SHP77 treated with DMSO at 0.1 percent for 48 hours (cell line): ENCODE measurements at regions not wholly inside any gene's neighbourhood (a gene's known extent, or its start where the extent isn't known, plus 50 kb on each side); places are given as distances from the start of the nearest gene placed in this dataset.
"Not testable (repeated sequence)": the region's sequence is repeated elsewhere in the genome, so short reads cannot be mapped to it uniquely, and the experiment has no call there.

Experiments used
- DNase-seq: peaks from one replicate; lab custom pipeline; 2025; lab: John Stamatoyannopoulos, UW

DNA sequence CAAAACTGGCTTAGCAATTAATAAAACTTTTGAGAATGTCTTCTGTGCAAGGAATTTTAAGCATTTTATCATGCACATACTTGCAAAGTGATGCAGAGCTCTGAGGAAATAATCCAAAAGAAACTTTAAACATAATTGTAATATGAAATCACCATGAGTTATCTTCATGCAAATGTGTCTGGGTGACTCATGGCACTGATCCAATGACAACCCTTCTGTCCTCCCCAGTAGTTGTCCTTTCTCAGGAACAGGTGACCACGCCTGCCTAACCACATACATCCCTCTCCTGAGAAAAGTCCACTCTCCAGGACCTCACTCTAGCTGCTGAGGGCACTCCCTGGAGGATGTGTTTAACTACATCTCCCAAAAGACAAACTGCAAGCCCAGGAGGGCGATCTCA lies 530.6 kb upstream of the IL12A start:
- no peak for DNase-seq

DNA sequence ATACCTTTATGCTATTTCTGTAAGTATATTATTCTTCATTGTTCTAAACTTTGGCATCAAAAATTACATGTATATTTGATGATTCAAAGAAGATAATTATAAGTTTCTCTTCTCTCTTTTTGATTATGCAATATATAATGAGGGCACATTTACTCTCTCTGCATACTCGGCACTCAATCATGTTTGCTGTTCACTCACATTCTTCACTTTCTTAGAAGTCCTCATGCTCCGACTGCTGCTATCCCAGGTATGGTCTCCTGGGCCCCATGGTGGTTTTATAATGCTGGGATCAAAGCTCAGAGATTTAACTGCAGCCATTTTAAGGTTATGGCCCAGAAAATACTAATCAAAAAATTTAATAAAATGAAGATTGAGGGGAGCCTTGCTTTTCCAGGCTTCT lies 529.7 kb upstream of the IL12A start:
- no peak for DNase-seq

DNA sequence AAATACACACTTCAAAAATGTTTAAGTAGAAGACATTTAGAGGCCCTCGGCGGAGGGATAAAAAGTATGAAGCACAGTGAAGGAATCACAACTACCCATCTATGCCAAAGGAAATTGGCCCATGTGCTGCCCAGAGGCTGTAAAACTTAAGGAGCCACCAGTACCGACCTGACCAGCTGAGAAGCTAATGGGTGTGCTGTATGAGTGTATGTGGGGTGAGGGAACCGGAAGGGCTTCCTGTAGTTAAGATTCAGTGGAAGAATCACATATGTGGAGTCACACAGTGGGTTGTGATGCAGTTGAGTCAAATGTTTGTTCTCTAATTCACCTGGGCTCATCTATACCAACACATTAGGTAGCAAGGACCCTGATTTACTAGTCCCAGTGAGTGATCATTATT lies 516.0 kb upstream of the IL12A start:
- DNase-seq, result no peak

DNA sequence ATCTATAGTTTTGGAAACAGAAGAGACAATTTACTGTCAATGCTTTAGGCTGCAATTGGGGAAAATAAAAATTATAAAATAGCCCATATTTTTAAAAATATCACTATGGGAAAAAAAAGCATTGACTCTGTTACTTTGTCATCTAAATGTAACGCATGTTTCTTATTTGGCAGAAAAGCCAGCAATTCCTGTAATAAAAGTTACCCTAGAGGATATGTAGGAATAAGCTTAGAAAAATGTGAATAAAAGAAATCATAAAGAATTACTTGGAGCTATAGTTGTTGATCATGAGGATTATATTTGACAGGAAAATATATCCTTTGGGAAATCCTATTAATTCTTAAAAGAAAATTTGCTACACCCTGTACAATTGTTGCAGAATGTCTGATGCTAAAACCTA lies 515.4 kb upstream of the IL12A start:
- DNase-seq, result no peak

DNA sequence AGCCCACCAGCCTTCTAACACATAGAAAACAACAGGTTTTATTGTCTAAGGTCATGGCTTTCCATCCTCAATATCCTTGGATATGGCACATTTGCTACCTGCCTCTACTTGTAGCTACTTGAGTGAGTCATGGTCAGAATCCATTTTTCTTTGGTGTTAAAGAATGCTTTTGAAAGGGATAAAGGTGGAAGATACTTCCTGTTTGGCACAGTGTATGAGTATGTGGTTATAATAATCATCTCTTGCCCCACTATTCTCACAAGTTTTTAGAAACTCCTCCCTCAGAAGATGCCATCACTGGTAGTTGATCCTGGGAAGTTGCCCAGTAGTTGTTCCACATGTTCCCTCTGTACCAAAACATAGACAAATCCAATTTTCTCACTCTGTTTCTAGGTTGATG lies 508.6 kb upstream of the IL12A start:
- DNase-seq, result no peak

DNA sequence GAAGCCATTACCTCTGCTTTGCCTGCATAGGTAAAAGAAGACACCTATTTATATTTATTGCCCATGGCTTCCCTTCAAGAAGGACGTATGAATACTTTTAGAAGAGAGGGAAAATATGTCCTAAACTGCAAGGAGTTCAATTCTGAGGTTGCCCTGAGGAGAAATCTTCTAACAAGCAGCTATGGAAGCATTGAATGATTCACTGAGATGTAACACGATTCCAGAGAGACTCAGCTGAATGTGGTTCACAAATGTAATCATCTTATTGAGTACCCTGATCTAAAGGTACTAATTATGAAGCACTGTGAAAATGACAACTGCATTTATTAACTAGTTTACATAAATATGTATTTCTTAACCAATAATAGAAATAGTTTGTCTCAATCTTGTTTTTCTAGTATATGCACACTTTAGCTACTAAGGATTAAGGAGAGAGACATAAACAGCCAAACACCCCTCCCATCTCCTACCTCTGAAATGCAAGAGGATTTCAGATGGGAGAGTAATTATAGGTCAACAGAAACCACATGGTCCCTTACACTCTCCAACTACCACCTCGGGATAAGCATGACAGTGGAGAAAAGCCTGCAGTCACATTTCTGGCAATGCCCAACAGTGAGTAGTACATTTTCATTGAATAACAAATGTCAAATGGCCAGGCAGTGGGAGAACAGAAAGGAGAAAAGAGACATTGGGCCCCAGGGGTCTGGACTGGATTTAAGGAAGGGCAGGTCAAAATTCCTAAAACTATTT lies 506.2 kb upstream of the IL12A start:
- no peak for DNase-seq

DNA sequence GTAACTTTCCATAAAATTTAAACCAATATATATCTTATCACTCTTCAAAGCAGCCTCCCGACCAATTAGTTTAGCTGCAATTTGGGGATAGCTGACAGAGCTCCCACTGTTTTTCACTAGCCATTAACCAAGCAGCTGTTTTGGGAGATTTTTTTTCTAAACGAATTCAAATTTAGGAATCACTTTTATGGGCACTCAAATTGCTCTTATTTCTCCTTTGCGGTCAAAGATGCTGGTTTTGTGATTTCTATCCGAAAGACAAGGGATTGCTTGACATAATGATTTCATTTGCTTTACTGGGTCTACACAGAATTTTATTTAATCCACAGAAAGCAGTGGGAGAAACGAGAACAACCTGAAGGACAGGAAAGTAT lies 505.7 kb upstream of the IL12A start:
- DNase-seq, result no peak

DNA sequence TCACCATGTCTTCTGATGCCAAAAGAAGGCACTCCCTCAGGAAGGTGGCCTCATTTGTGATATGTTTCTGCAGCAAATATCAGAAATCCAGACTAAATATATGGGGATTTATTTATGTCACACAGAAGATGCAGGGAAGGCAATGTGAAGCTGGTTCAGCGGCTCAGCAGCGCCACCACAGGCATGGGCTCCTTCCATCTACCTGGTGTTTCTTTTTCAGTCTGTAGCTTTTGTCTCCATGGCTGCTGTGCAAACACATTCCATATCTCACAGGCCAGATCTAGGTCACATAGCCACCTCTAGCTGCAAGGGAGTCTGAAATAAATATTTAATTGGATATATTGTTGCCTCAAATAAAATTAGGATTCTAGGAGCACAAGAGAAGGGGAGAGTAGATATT lies 502.1 kb upstream of the IL12A start:
- no peak for DNase-seq

DNA sequence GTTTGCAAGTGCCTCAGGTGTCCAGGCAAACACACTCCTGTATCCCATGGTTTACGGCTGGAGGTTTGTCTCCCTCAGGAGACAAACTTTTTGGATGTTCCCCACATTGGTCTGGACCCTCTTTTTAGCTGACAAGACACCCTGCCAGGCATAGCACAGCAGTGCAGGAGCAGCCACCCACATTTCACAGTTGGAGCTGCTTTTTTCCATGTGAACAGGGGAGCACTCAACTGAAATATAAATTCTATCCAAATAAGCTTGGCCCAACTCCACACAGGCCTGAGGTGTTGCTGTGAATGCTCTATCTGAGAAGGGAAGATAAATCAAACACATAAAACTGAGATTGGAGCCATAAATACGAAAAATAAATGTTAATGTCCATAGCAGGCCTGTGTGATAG lies 501.3 kb upstream of the IL12A start:
- no peak for DNase-seq

DNA sequence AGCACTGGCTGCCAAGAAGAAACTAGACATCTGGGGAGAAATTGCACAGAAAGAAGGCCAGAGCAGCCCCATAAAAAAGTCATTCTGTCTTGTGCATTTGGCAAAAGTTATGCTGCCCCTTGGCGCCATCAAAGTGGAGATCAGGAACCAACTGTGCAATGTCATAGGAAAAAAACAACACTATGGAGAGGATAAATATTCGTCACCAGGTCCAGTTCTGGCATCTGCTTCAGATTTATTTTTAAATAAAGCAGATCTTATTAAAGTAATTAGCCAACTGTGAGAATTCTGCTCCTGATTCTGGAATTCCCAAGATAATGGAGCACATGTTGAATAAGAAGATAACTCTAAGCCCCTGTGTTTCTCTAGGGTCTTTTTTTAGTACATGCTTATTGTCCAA lies 500.0 kb upstream of the IL12A start:
- DNase-seq, result no peak

DNA sequence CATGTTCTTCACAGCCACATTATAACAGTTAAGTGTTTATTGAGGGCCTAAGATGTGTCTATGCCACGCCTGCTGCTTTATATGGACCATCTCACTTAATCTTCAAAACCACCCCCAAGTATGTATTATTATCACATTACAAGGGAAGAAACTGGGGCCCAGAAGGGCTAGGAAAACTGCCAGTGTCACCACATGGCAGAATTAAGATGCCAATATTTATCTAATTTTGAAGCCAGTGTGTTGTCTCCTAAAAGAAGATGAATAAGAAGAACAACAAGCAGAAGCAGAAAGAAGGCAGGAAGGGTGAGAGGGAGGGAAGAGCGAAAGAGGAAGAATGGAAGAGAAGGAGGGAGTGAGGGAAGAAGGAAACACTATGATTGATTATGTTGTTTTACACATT lies 491.3 kb upstream of the IL12A start:
- DNase-seq, result no peak

DNA sequence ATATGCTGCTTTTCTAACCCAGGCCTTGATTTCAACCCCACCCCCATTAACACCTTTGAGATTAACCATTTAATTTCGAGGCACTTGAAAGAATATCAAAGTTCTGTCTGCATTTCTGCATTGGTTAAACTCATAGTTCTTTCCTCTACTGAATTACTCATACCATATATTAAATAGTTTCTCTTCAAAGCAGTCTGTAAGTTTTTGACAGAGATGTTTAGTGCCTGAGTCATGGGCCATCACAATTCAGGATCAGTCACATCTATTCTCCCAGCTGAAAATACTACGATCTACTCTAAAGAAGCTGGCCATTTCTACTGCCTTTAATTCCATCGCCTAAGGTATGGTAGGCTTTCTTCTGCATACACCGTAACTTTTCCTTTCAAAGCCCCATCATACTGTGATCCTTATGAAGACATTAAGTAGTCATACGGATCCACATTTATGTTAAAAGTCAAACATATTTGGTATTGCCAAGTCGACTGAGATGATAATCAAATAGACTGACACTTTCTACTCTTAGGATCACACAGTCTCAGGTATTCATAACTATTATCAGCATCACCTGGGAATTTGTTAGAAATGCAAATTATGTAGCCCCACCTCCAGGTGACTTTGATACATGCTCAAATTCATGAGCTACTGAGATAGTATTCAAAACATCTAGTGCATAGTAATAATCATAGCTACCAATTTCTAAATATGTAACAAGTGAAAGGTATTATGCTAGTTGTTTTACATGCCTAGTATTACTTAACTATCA lies 489.4 kb upstream of the IL12A start:
- DNase-seq, result no peak

DNA sequence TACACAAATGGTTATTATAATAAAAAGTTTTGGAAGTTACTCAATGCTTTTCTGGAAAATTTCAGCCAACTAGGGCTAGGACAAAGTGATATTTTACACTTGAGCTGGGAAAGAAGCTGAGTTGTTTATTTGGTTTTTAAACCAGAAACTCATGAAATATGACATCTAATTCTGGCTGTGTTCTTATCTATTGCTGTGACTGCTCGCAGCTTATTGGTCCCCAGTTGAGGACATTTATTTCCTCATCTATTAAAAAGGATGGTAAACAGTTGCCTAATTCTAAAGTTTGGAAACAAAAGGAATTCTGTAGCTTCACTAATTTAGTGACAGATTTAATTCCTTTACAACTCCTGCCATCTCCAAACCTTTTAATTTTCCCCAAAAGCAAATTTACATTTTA lies 487.6 kb upstream of the IL12A start:
- DNase-seq, result no peak

DNA sequence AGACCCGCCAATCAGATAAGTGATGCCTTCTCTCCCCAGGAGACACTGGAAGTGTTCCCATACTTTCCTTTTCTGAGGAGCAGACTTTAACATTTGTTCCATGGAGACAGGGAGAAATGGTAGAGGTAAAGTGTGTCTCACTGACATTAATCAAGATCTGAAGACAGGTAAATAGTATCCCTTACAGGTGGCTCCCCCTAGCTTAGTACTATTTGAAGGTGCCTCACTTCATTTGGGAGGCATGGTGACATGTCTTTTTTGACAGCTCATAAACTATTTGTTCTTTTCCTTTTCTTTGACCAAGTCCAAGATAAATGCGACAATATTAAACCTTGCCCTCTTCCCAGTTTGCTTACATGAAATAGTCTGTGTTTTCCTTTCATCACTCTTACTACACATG lies 485.6 kb upstream of the IL12A start:
- no peak for DNase-seq

DNA sequence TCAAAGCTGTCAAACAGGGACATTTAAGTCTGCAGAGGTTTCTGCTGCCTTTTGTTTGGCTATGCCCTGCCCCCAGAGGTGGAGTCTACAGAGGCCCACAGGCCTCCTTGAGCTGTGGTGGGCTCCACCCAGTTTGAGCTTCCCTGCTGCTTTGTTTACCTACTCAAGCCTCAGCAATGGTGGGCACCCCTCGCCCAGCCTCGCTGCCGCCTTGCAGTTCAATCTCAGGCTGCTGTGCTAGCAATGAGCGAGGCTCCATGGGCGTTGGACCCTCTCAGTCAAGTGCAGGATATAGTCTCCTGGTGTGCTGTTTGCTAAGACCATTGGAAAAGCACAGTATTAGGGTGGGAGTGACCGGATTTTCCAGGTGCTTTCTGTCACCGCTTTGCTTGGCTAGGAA lies 477.6 kb upstream of the IL12A start:
- DNase-seq, result not testable (repeated sequence)

DNA sequence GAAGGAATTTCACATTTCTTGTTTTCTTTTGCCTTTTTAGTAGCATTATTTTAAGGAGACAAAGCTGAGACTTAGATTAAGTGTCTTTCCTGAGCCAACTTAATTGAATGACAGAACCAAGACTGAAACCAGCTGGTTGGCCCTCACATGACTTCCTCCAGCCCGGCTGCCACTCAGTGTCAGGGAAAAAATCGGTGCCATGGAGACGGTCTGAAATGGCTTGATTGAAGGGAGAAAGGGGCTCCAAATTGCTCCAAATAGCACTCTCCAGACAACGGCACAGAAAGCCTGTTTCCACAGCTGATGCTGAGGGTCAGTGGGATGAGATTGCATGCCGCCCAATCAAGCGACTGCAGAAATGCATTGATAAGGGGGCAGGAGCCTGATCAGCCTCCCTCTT lies 475.2 kb upstream of the IL12A start:
- no peak for DNase-seq

DNA sequence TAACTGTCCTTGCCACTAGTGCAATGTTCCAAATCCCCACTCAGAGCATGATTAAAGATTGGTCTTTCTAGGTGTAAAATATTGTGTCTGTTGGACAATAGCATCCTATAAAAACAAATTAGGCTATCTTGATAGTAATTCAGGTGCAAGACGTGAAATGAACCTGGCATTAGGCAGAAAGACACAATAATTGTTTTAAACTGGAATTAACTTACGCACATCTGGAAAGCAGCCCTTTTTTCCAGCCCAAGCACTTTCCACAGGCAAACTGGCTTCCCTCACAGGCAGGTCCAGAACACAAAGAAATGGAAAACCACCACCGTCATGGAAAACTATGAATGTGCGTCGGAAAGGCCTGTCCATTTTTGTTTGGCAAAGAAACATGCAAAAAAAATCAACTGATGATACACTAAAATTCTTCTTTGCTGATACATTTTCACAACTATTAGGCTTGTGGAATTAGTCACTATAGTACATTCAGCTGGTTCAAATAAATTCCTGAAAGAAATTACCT lies 474.7 kb upstream of the IL12A start:
- DNase-seq, result no peak

DNA sequence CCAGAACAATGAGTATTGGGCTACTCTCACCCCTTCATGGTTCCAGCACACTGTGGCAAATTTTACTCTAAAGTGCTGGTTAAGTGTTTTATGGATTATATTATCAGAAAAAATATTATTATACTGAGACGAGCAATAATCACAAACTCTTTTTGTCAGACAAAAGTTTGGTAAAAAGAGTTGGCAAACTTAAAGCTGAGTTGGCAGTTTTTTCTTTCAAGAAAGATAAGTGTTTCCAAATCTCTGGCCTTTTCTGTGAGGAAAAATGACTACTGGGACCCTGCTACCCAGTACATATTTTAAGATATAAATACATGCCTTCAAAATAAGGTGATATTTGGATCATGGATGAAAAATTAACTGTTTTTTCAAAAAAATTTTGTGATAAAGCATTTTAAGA lies 471.5 kb upstream of the IL12A start:
- no peak for DNase-seq

DNA sequence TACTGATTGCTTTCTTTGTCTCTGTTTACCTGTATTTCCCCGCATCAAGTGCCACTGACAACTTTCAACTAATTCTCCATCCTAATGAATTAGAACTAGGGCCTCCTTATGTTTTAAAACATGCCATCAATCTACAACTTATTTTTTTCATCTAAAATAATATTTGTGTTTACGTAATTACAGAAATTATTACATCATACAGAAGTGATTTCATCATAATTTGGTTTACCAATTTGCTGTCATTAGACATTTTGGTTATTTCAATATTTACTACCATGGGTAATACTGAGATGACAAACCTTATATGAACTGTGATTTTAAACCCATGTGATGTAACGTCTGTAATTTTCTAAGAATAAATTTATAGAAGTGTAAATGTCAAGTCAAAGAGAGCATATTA lies 468.0 kb upstream of the IL12A start:
- DNase-seq, result no peak

DNA sequence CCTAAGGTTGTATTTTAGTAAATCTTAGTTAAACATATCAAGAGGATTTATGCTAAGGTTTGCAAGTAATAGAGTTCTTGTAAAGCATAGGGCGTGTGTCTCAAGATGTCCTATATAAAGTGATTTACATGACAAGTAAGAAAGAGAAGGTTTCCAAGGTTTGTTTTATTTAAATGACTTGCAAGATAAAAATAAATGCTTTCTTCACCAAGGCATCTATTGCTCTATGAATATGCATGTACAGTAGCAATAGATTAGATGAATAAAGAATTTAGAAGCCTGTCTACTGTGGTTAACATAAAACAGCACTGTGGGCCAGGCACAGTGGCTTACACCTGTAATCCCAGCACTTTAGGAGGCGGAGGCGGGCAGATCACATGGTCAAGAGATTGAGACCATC lies 466.4 kb upstream of the IL12A start:
- no peak for DNase-seq

DNA sequence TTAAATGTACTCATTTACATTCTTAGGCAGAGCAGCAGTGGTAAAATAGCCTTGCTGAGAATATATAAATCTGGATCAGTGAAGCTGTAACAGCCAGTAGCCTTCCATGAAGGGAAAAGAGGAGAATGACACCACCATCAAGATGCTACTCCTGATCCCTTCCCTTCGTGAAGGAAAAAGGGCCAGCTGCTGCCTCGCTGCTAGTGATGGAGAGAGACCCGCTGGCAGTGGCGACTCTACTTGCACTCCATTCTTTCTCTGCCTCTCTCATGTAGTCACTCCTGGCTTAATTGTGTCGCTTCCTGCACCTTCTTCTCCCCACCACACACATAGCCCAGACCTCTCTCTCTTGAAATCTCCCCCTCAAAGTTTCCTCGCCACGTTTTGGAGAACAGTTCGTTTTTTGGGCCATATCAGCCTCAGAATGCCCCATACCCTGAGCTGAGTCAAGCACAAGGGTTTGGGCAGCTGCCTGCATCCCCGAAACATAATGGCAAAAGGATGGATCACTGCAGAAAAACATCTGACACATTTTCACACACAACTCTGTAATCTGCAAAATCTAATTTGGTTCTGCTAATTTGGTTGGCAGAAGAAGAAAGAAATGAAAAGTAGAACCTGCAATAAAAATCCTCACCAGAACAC lies 460.3 kb upstream of the IL12A start:
- DNase-seq, result no peak

DNA sequence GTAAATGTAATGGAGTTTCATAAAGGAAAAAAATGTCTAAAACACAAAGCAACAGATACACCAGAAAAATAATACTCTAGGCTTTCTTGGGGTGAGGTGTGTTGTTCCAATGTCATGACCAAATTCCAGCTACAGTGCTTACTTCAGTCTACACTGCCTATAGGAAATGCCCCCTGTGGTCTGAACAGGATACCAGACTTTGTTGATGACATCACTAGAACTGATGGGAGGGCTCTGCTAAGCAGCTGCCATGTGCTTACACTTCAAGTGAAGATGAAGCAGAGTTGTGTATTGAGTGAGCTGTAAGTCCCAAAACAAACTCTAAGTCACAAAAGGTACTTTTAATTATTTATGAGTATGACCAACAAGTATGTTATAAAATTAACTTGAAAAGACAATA lies 456.1 kb upstream of the IL12A start:
- no peak for DNase-seq

DNA sequence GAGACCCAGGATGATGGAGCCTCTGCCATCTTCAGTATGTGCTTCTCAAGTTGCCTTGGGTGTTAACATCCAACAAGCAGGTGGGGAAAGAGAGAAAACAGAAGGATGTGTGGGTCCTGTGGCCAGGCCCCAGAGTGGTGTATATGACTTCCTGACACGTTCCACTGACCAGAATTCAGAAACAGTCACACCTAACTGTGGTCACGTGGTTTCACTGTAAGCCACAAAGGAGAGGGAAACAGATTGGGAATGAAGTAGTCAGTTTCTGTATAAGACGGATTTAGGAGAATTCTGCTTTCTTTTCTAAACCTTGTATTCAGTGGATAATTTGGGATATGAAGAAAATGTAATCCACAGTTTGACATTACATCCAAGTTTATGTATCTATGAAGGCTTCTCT lies 454.1 kb upstream of the IL12A start:
- DNase-seq, result no peak
